Endothelial cell of umbilical vein (primary cell): ENCODE measurements at regions not wholly inside any gene's neighbourhood (a gene's known extent, or its start where the extent isn't known, plus 50 kb on each side); places are given as distances from the start of the nearest gene placed in this dataset.

ENCODE experiments used
- BruUV-seq: library from RNA; stranded (reverse); fragments of 400-500 nt; replicated peaks from 2 replicates; lab custom pipeline; 2021; lab: Mats Ljungman, UMichigan
- CTCF ChIA-PET: fragments of 300-600, 350-600 bp; sonication (Branson Sonifier 250); formaldehyde crosslinking; loops from one replicate; lab custom pipeline; 2021; ENCODE audit warnings: antibody characterized with exemption, inconsistent platforms; lab: Charles Lee
- POLR2A ChIA-PET: fragments of 300-600, 350-600 bp; sonication (Branson Sonifier 250); formaldehyde crosslinking; loops from one replicate; lab custom pipeline; 2021; ENCODE audit warnings: antibody characterized with exemption, inconsistent platforms; lab: Charles Lee
- DNase-seq: peaks from one replicate; pipeline ENCODE4 v3.0.0-alpha.2; 2011; ENCODE audit warnings: low read depth, low spot score
- FAIRE-seq: peaks from 2 replicates; lab custom pipeline; 2011; peaks lifted over from hg19 to GRCh38; lab: Jason Lieb, UNC
- H2AFZ ChIP-seq: 2 replicates; pipeline ENCODE4 v1.6.0; 2012; ENCODE audit warnings: low read depth, low read length, control low read depth, inconsistent platforms
- H3K27ac ChIP-seq: 2 replicates; pipeline ENCODE4 v1.5.1; 2011; ENCODE audit warnings: low read depth, mild to moderate bottlenecking, control low read depth, low read length, moderate library complexity; ENCODE audit not compliant: insufficient read depth
- H3K27me3 ChIP-seq, 2 experiments: 2 replicates each; pipeline versions ENCODE4 v1.6.0 to v1.6.1; 2011; ENCODE audit warnings: low read length in 2 of 2, mixed read lengths in 1 of 2; ENCODE audit not compliant: control insufficient read depth in 2 of 2, insufficient read depth in 2 of 2
- H3K36me3 ChIP-seq, 2 experiments: 2 replicates in 1 of 2; 3 replicates in 1 of 2; pipeline ENCODE4 v1.5.1; 2011; ENCODE audit warnings: low read length in 2 of 2, mild to moderate bottlenecking in 1 of 2, moderate library complexity in 1 of 2; ENCODE audit not compliant: control insufficient read depth in 2 of 2, insufficient read depth in 2 of 2; ENCODE audit errors: extremely low read depth in 1 of 2
- H3K4me1 ChIP-seq: 3 replicates; pipeline ENCODE4 v1.5.1; 2011; ENCODE audit warnings: mild to moderate bottlenecking, low read length; ENCODE audit not compliant: control insufficient read depth, insufficient read depth; ENCODE audit errors: extremely low read depth
- H3K4me2 ChIP-seq: 2 replicates; pipeline ENCODE4 v1.6.1; 2011; ENCODE audit warnings: low read length, control low read depth, mixed read lengths; ENCODE audit not compliant: insufficient read depth
- H3K4me3 ChIP-seq, 3 experiments: fragments of 200-600 bp in 1 of 3; sonication (generic), shearing (Covaris generic) in 1 of 3; replicated peaks in 1 of 3; 2 replicates each; pipeline ENCODE4 v1.5.1; 2011 to 2016; ENCODE audit warnings: control low read depth in 3 of 3, low read length in 3 of 3, mild to moderate bottlenecking in 2 of 3, inconsistent platforms in 1 of 3, low read depth in 1 of 3, moderate library complexity in 1 of 3; ENCODE audit not compliant: insufficient read depth in 1 of 3
- H3K79me2 ChIP-seq: 2 replicates; pipeline ENCODE4 v1.6.0; 2012; ENCODE audit warnings: low read length, inconsistent platforms; ENCODE audit not compliant: control insufficient read depth, insufficient read depth
- H3K9ac ChIP-seq: replicated peaks from 2 replicates; pipeline ENCODE3; 2011; ENCODE audit warnings: low read length, control low read depth; ENCODE audit not compliant: insufficient read depth; ENCODE audit errors: extremely low read depth
- H3K9me1 ChIP-seq: replicated peaks from 3 replicates; pipeline ENCODE4 v1.6.0; 2011; ENCODE audit warnings: mild to moderate bottlenecking, low read length; ENCODE audit not compliant: control insufficient read depth, insufficient read depth; ENCODE audit errors: extremely low read depth
- H3K9me3 ChIP-seq: replicated peaks from 2 replicates; pipeline ENCODE4 v1.5.1; 2012; ENCODE audit warnings: low read length, inconsistent platforms; ENCODE audit not compliant: control insufficient read depth, insufficient read depth
- H4K20me1 ChIP-seq: replicated peaks from 2 replicates; pipeline ENCODE3; 2011; ENCODE audit warnings: mild to moderate bottlenecking, low read length; ENCODE audit not compliant: control insufficient read depth, insufficient read depth; ENCODE audit errors: extremely low read depth
- EZH2 ChIP-seq: IDR thresholded peaks from 2 replicates; pipeline ENCODE4 v1.6.1; 2012; ENCODE audit warnings: borderline replicate concordance, low read depth, mild to moderate bottlenecking, moderate library complexity, low read length, inconsistent platforms; ENCODE audit not compliant: severe bottlenecking
- FOS ChIP-seq: IDR thresholded peaks from 2 replicates; pipeline ENCODE4 v1.6.1; 2011; ENCODE audit warnings: mild to moderate bottlenecking, low read length, moderate library complexity, borderline replicate concordance; ENCODE audit not compliant: insufficient read depth
- GATA2 ChIP-seq: IDR thresholded peaks from 2 replicates; pipeline ENCODE4 v1.7.0; 2011; ENCODE audit warnings: low read depth, mild to moderate bottlenecking, moderate library complexity, mixed read lengths, low read length; ENCODE audit not compliant: insufficient read length, insufficient read depth
- JUN ChIP-seq: IDR thresholded peaks from 2 replicates; pipeline ENCODE4 v1.6.1; 2011; ENCODE audit warnings: borderline replicate concordance, low read depth; ENCODE audit not compliant: insufficient read length, insufficient read depth
- MYC ChIP-seq: IDR thresholded peaks from one replicate; pipeline ENCODE4 v1.6.1; 2011; ENCODE audit warnings: mild to moderate bottlenecking, low read depth, low read length
- POLR2A ChIP-seq: IDR thresholded peaks from 2 replicates; pipeline ENCODE4 v1.6.1; 2012; ENCODE audit warnings: low read depth, mild to moderate bottlenecking, control low read depth, low read length
- POLR2AphosphoS5 ChIP-seq: IDR thresholded peaks from 2 replicates; pipeline ENCODE4 v1.6.1; 2012; ENCODE audit warnings: low read depth, mild to moderate bottlenecking, control low read depth, low read length, moderate library complexity; ENCODE audit not compliant: insufficient read depth
- dilution Hi-C: fragments of 300-500 bp; cut with MboI; formaldehyde crosslinking; loops from one replicate; pipeline ENCODE4 v1.15.0; 2019; ENCODE audit warnings: low sequenced_read_pairs; ENCODE audit not compliant: extremely low pct_ligation_motif_present
- intact Hi-C: fragments of 100-400 bp; cut with micrococcal nuclease; formaldehyde crosslinking; loops from one replicate; pipeline ENCODE4 v1.10.0; 2022
- TF ChIP-seq, protein P1 (sequence below), 2 donors: IDR thresholded peaks; 1 replicate in 1 of 2; 2 replicates in 1 of 2; pipeline ENCODE4 v1.5.1; 2011; ENCODE audit warnings: low read length in 2 of 2, mild to moderate bottlenecking in 2 of 2, moderate library complexity in 2 of 2, control low read depth in 1 of 2, inconsistent platforms in 1 of 2, low read depth in 1 of 2; ENCODE audit not compliant: insufficient read depth in 1 of 2; ENCODE audit errors: extremely low read depth in 1 of 2
- TF ChIP-seq, protein P2 (sequence below): IDR thresholded peaks from 2 replicates; pipeline ENCODE4 v1.6.1; 2011; ENCODE audit not compliant: insufficient read depth, insufficient read length

DNA sequence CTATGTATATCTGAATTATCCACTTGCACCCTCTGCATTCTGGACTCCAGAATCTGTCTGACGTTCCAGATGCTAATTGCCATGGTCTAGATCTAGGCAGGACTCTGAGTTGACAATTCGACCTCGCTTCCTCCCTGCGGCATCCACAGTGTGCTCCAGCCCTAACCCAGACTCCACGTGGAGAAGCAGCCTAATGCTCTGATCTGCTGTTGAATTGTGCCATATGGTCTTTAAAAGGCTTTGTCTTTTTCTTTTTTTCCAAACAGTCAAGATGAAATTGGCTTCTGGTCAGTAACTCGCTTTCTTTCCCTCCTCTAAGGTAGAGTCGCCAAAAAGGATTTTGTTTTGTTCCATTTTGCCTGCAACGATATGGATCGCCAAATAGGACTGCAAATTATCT is 752.6 kb upstream of the ID2 start:
- FAIRE-seq (no peak), DNase-seq (no peak)
- intact Hi-C loops (no loop called here), dilution Hi-C loops (no loop called here)
- Histone ChIP-seq H3K27me3 (no peaks in the 10 kb centered on the region), H3K4me3 (no peak overlapping the region), H3K9me1 (no peaks in the 10 kb centered on the region), H3K4me1 (no peaks in the 10 kb centered on the region), H3K27ac (no peak overlapping the region), H3K36me3 (no peaks in the 10 kb centered on the region), H2AFZ (no peak overlapping the region), H3K9ac (no peak overlapping the region), H3K9me3 (peaks cover 5% of the 10 kb centered on the region), H3K4me2 (no peak overlapping the region), H4K20me1 (no peaks in the 10 kb centered on the region), H3K79me2 (no peaks in the 10 kb centered on the region)
- TF ChIP-seq MYC (no peak), JUN (no peak), EZH2 (no peak), POLR2AphosphoS5 (no peak), FOS (no peak), POLR2A (no peak), GATA2 (no peak)
- TF ChIP-seq, protein P1, sequence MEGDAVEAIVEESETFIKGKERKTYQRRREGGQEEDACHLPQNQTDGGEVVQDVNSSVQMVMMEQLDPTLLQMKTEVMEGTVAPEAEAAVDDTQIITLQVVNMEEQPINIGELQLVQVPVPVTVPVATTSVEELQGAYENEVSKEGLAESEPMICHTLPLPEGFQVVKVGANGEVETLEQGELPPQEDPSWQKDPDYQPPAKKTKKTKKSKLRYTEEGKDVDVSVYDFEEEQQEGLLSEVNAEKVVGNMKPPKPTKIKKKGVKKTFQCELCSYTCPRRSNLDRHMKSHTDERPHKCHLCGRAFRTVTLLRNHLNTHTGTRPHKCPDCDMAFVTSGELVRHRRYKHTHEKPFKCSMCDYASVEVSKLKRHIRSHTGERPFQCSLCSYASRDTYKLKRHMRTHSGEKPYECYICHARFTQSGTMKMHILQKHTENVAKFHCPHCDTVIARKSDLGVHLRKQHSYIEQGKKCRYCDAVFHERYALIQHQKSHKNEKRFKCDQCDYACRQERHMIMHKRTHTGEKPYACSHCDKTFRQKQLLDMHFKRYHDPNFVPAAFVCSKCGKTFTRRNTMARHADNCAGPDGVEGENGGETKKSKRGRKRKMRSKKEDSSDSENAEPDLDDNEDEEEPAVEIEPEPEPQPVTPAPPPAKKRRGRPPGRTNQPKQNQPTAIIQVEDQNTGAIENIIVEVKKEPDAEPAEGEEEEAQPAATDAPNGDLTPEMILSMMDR (IDR thresholded peaks at IDR 0.05; ENCODE audit: extremely low read depth in 1 of 2, insufficient read depth in 1 of 2, low read depth in 1 of 2, low read length in 2 of 2), result no peak
- TF ChIP-seq, protein P2, sequence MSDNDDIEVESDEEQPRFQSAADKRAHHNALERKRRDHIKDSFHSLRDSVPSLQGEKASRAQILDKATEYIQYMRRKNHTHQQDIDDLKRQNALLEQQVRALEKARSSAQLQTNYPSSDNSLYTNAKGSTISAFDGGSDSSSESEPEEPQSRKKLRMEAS, result no peak
- ChIA-PET CTCF (no interaction called here), POLR2A (no interaction called here)
- BruUV-seq, result no TSS peak
